Upper lobe of right lung (tissue), 1 donor: ENCODE measurements at regions not wholly inside any gene's neighbourhood (a gene's known extent, or its start where the extent isn't known, plus 50 kb on each side); places are given as distances from the start of the nearest gene placed in this dataset.

ENCODE experiments used
- ATAC-seq: fragments of 200-7000 bp; cut with Tn5 transposase; one replicate; pipeline ENCODE4 v1.9.1; 2020; ENCODE audit warnings: mild to moderate bottlenecking, moderate library complexity
- DNase-seq: peaks from one replicate; pipeline ENCODE4 v3.0.0-alpha.2; 2020
- H3K27ac ChIP-seq: fragments of 200-600 bp; one replicate; pipeline ENCODE4 v1.8.0; 2022
- H3K27me3 ChIP-seq: fragments of 200-600 bp; one replicate; pipeline ENCODE4 v1.8.0; 2022; ENCODE audit warnings: mild to moderate bottlenecking
- H3K36me3 ChIP-seq: fragments of 200-600 bp; one replicate; pipeline ENCODE4 v1.8.0; 2022
- H3K4me1 ChIP-seq: fragments of 200-600 bp; one replicate; pipeline ENCODE4 v1.8.0; 2022
- H3K4me3 ChIP-seq: fragments of 200-600 bp; one replicate; pipeline ENCODE4 v1.8.0; 2022; ENCODE audit warnings: mild to moderate bottlenecking
- H3K9me3 ChIP-seq: fragments of 200-600 bp; one replicate; pipeline ENCODE4 v1.8.0; 2022
- CTCF ChIP-seq: fragments of 200-600 bp; IDR thresholded peaks from one replicate; pipeline ENCODE4 v1.8.0; 2022; ENCODE audit warnings: antibody characterized with exemption
- intact Hi-C: fragments of 100-400 bp; cut with DNase I; formaldehyde crosslinking; loops from one replicate; pipeline ENCODE4 v1.11.0; 2022
- donor health status: DM: no; HTN: yes; CAD: no; lungs with severe emphysema.

GRCh38 chr2:120677696-120678247 is 57.9 kb upstream of the GLI2 start:
- Histone ChIP-seq H3K9me3 (no peaks in the 10 kb centered on the region), H3K27ac (no peak overlapping the region), H3K4me3 (no peak overlapping the region), H3K4me1 (no peaks in the 10 kb centered on the region), H3K36me3 (no peaks in the 10 kb centered on the region), H3K27me3 (peaks cover 18% of the 10 kb centered on the region)
- no peak for DNase-seq
- TF ChIP-seq CTCF, result no peak
- no peak for ATAC-seq
- intact Hi-C loops, result loop anchor here (10.0 kb wide), 1 partner anchor 103 kb away; no protein-coding TSS in a partner anchor

- Histone ChIP-seq H3K4me1 (no peaks in the 10 kb centered on the region), H3K27ac (no peak overlapping the region), H3K4me3 (no peak overlapping the region), H3K9me3 (no peaks in the 10 kb centered on the region), H3K36me3 (no peaks in the 10 kb centered on the region), H3K27me3 (peaks cover 18% of the 10 kb centered on the region)
- DNase-seq (peak; percentile 39), ATAC-seq (no peak)
- intact Hi-C loops, result loop anchor here (10.0 kb wide), 1 partner anchor 103 kb away; no protein-coding TSS in a partner anchor
- TF ChIP-seq CTCF, result no peak
Observed at GRCh38 chr2:120678251-120678650, 57.4 kb upstream of the GLI2 start.

- TF ChIP-seq CTCF, result no peak
- Histone ChIP-seq H3K4me3 (no peak overlapping the region), H3K27me3 (peaks cover 18% of the 10 kb centered on the region), H3K27ac (peak overlapping the region; percentile 6), H3K36me3 (no peaks in the 10 kb centered on the region), H3K9me3 (no peaks in the 10 kb centered on the region), H3K4me1 (no peaks in the 10 kb centered on the region)
- ATAC-seq, result no peak
- intact Hi-C loops, result loop anchor here (10.0 kb wide), 1 partner anchor 104 kb away; no protein-coding TSS in a partner anchor
- DNase-seq, result peak; percentile 54
Observed at GRCh38 chr2:120678926-120679325, 56.7 kb upstream of the GLI2 start.

- intact Hi-C loops, result loop anchor here (10.0 kb wide), 1 partner anchor 105 kb away; no protein-coding TSS in a partner anchor
- ATAC-seq (no peak), DNase-seq (peak; percentile 46)
- Histone ChIP-seq H3K36me3 (no peaks in the 10 kb centered on the region), H3K27ac (no peak overlapping the region), H3K4me1 (no peaks in the 10 kb centered on the region), H3K4me3 (no peak overlapping the region), H3K9me3 (no peaks in the 10 kb centered on the region), H3K27me3 (peaks cover 18% of the 10 kb centered on the region)
- TF ChIP-seq CTCF, result no peak
Observed at GRCh38 chr2:120679526-120679925, 56.1 kb upstream of the GLI2 start.

- Histone ChIP-seq H3K4me3 (no peak overlapping the region), H3K4me1 (no peaks in the 10 kb centered on the region), H3K27ac (no peak overlapping the region), H3K27me3 (peaks cover 14% of the 10 kb centered on the region), H3K36me3 (no peaks in the 10 kb centered on the region), H3K9me3 (no peaks in the 10 kb centered on the region)
- DNase-seq, result peak; percentile 82
- intact Hi-C loops, result loop anchor here (5.0 kb wide), 1 partner anchor 338 kb away; no protein-coding TSS in a partner anchor
- peak; percentile 90 for ATAC-seq
- TF ChIP-seq CTCF, result peak; percentile 44
Observed at GRCh38 chr2:120680136-120680761, 55.4 kb upstream of the GLI2 start.
